Stimulated activated CD4-positive, alpha-beta T cell treated with anti-CD3 and anti-CD28 coated beads, Interleukin-2, amount 100 ng/mL, for 4 hours (primary cell): ENCODE measurements at regions not wholly inside any gene's neighbourhood (a gene's known extent, or its start where the extent isn't known, plus 50 kb on each side); places are given as distances from the start of the nearest gene placed in this dataset.
"Not testable (repeated sequence)": the region's sequence is repeated elsewhere in the genome, so short reads cannot be mapped to it uniquely, and the experiment has no call there.

Experiments
- DNase-seq: peaks from one replicate; pipeline ENCODE4 v3.0.0-alpha.2; 2020; ENCODE audit warnings: low read depth

- DNase-seq, result not testable (repeated sequence)
Measured at GRCh38 chr1:120238867-120239266, 62.5 kb upstream of the SEC22B start.

DNA sequence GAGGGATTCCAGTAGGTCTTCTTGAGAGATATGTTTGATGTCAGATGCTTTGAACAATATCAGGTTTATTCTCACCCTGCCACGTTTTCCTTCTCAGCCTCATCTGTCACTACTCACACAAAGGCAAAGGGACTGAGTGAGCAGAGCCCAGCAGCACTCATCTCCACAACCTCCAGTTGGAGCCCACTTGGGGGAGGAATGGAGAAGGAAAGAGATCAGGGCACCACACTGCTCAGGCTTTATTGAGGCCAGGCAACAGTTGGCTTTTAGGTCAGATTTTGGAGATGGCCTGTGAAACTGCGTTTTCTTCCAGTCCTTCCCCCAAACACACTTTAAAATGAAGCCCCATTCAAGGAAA, 57.3 kb upstream of the SEC22B start:
- not testable (repeated sequence) for DNase-seq

GRCh38 chr1:120232834-120233660, 56.7 kb upstream of the SEC22B start:
- DNase-seq, result not testable (repeated sequence)

DNA sequence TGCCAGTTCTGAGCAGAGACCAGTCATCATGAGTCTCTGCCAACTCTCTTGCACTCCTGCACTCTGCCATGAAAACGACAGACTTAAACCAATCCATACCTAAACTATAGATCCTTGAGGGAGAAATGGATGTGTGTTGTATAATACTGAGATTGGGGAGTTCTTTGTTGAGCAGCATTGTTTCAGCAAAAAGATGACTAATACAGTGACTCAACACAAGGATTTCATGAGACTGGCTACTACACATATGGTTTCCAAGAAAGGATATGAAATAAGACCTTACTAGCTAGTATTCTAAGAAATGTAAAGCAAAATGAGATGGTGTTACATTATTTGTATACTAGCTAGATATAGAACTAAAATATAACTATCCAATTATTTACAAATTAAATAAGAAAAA, 53.5 kb upstream of the SEC22B start:
- not testable (repeated sequence) for DNase-seq
